ENCODE measurements at regions not wholly inside any gene's neighbourhood (a gene's known extent, or its start where the extent isn't known, plus 50 kb on each side); places are given as distances from the start of the nearest gene placed in this dataset.

DNA sequence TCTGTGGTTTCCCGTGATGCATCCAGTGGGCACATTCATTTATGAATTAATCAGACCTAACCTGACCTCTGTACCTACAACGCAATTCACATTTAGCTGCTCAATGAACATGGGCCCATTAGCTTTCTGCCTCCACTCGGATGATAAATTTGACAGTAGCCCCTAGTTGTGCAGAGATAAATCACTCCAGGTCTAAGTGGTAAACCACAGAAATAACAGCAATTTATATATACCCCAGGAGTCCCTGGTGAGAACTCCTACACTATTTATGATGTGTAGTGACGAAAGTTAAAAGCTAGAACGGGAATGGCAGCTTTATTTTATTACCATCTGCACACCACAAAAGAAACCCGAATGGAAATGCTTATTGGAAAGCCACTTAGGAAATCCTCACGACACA lies 371.5 kb downstream of the HAPSTR1 start:
- Mint-ChIP-seq H3K9me3 (ENCODE audit: unreplicated experiment) (no peaks in the 10 kb centered on the region), H3K27me3 (ENCODE audit: low read depth, unreplicated experiment) (peaks cover 51% of the 10 kb centered on the region), H3K27ac (ENCODE audit: unreplicated experiment) (no peak overlapping the region), H3K4me3 (ENCODE audit: unreplicated experiment) (no peak overlapping the region), H3K4me1 (ENCODE audit: low read depth, unreplicated experiment) (no peaks in the 10 kb centered on the region), H3K36me3 (ENCODE audit: low read depth, unreplicated experiment) (no peaks in the 10 kb centered on the region)
- H2AFZ ChIP-seq (ENCODE audit: low read depth, low read length) = no peak overlapping the region
- no peaks in the 10 kb centered on the region for H3K36me3 ChIP-seq (ENCODE audit: insufficient read depth, low read length)
- no peaks in the 10 kb centered on the region for H3K27me3 ChIP-seq (ENCODE audit: insufficient read depth, low read length)
- H3K9me3 ChIP-seq (ENCODE audit: insufficient read depth, low read depth, low read length) = no peaks in the 10 kb centered on the region
- H3K79me2 ChIP-seq (ENCODE audit: insufficient read depth, low read length) = no peaks in the 10 kb centered on the region
- FAIRE-seq = no peak
- DNase-seq (ENCODE audit: low read depth) = no peak
- H3K27ac ChIP-seq (ENCODE audit: low read depth, low read length) = no peak overlapping the region
- TF ChIP-seq, protein P1, sequence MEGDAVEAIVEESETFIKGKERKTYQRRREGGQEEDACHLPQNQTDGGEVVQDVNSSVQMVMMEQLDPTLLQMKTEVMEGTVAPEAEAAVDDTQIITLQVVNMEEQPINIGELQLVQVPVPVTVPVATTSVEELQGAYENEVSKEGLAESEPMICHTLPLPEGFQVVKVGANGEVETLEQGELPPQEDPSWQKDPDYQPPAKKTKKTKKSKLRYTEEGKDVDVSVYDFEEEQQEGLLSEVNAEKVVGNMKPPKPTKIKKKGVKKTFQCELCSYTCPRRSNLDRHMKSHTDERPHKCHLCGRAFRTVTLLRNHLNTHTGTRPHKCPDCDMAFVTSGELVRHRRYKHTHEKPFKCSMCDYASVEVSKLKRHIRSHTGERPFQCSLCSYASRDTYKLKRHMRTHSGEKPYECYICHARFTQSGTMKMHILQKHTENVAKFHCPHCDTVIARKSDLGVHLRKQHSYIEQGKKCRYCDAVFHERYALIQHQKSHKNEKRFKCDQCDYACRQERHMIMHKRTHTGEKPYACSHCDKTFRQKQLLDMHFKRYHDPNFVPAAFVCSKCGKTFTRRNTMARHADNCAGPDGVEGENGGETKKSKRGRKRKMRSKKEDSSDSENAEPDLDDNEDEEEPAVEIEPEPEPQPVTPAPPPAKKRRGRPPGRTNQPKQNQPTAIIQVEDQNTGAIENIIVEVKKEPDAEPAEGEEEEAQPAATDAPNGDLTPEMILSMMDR (IDR thresholded peaks at IDR 0.05; ENCODE audit: insufficient read depth, low read depth, low read length) = no peak
- TF ChIP-seq EZH2 (IDR thresholded peaks at IDR 0.05; ENCODE audit: insufficient read depth, low read length) = no peak
- no peaks in the 10 kb centered on the region for H3K4me1 ChIP-seq (ENCODE audit: insufficient read depth, low read length)
- H3K9ac ChIP-seq (ENCODE audit: low read length) = no peak overlapping the region
- H3K4me3 ChIP-seq (ENCODE audit: insufficient read depth, low read depth, low read length) = no peak overlapping the region
- no peaks in the 10 kb centered on the region for H4K20me1 ChIP-seq (ENCODE audit: insufficient read depth, low read length)
- H3K4me2 ChIP-seq (ENCODE audit: low read length) = no peak overlapping the region

DNA sequence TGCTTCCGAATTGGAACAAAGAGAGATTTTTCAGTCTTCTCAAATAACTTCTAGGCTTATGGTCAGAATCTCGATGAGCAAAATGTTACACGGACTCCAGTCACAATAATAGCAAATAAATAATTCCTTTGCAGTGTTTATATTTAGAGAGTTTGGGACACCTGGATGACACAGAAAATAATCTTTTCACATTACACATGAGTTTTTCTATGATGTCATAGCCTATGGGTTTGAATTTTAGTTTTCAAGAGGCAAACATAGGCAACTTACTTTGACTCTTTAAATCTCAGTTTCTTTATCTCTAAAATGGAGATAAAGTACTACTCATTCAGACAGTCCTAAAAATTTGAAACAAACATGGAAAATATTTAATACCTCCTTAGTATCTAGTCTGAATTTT lies 372.0 kb downstream of the HAPSTR1 start:
- no peak overlapping the region for H3K27ac ChIP-seq (ENCODE audit: low read depth, low read length)
- FAIRE-seq (no peak), DNase-seq (ENCODE audit: low read depth) (no peak)
- H3K9me3 ChIP-seq (ENCODE audit: insufficient read depth, low read depth, low read length) = no peaks in the 10 kb centered on the region
- no peak overlapping the region for H2AFZ ChIP-seq (ENCODE audit: low read depth, low read length)
- no peak overlapping the region for H3K9ac ChIP-seq (ENCODE audit: low read length)
- H3K4me1 ChIP-seq (ENCODE audit: insufficient read depth, low read length) = no peaks in the 10 kb centered on the region
- H4K20me1 ChIP-seq (ENCODE audit: insufficient read depth, low read length) = no peaks in the 10 kb centered on the region
- no peaks in the 10 kb centered on the region for H3K27me3 ChIP-seq (ENCODE audit: insufficient read depth, low read length)
- H3K9me3 Mint-ChIP-seq (ENCODE audit: unreplicated experiment) = no peaks in the 10 kb centered on the region
- peaks cover under 1% of the 10 kb centered on the region for H3K4me1 Mint-ChIP-seq (ENCODE audit: low read depth, unreplicated experiment)
- no peaks in the 10 kb centered on the region for H3K36me3 ChIP-seq (ENCODE audit: insufficient read depth, low read length)
- no peak overlapping the region for H3K4me3 ChIP-seq (ENCODE audit: insufficient read depth, low read depth, low read length)
- H3K36me3 Mint-ChIP-seq (ENCODE audit: low read depth, unreplicated experiment) = no peaks in the 10 kb centered on the region
- no peaks in the 10 kb centered on the region for H3K79me2 ChIP-seq (ENCODE audit: insufficient read depth, low read length)
- no peak for TF ChIP-seq EZH2 (IDR thresholded peaks at IDR 0.05; ENCODE audit: insufficient read depth, low read length)
- TF ChIP-seq, protein P1 (IDR thresholded peaks at IDR 0.05; ENCODE audit: insufficient read depth, low read depth, low read length) = no peak
- H3K27ac Mint-ChIP-seq (ENCODE audit: unreplicated experiment) = no peak overlapping the region
- H3K4me2 ChIP-seq (ENCODE audit: low read length) = no peak overlapping the region
- H3K4me3 Mint-ChIP-seq (ENCODE audit: unreplicated experiment) = no peak overlapping the region
- peaks cover 54% of the 10 kb centered on the region for H3K27me3 Mint-ChIP-seq (ENCODE audit: low read depth, unreplicated experiment)

DNA sequence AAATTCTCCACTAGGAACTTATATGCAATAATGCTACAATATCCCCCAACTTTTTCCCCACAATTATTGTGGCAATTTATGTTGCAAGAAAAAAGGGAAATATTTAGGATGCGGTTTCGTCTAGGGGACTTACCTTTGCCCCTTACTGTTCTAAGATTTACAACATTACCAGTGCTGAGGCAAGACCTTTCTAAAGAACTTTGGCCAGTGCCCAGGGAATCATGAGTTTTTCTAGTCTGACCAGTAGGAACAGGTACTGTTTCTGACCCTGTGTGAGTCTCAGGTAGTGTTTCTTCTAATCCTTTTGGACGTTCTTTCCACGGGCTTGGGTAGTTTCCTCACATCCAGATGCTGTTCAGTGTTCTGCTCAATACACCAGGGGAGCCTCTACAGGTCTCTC lies 373.7 kb downstream of the HAPSTR1 start:
- Histone ChIP-seq H2AFZ (ENCODE audit: low read depth, low read length) (no peak overlapping the region), H4K20me1 (ENCODE audit: insufficient read depth, low read length) (no peaks in the 10 kb centered on the region), H3K27ac (ENCODE audit: low read depth, low read length) (no peak overlapping the region), H3K9ac (ENCODE audit: low read length) (no peak overlapping the region), H3K27me3 (ENCODE audit: insufficient read depth, low read length) (no peaks in the 10 kb centered on the region), H3K36me3 (ENCODE audit: insufficient read depth, low read length) (no peaks in the 10 kb centered on the region), H3K4me1 (ENCODE audit: insufficient read depth, low read length) (no peaks in the 10 kb centered on the region), H3K4me2 (ENCODE audit: low read length) (no peak overlapping the region), H3K79me2 (ENCODE audit: insufficient read depth, low read length) (no peaks in the 10 kb centered on the region), H3K9me3 (ENCODE audit: insufficient read depth, low read depth, low read length) (no peaks in the 10 kb centered on the region), H3K4me3 (ENCODE audit: insufficient read depth, low read depth, low read length) (no peak overlapping the region)
- Mint-ChIP-seq H3K4me1 (ENCODE audit: low read depth, unreplicated experiment) (peaks cover 15% of the 10 kb centered on the region), H3K36me3 (ENCODE audit: low read depth, unreplicated experiment) (no peaks in the 10 kb centered on the region), H3K9me3 (ENCODE audit: unreplicated experiment) (no peaks in the 10 kb centered on the region), H3K27ac (ENCODE audit: unreplicated experiment) (no peak overlapping the region), H3K4me3 (ENCODE audit: unreplicated experiment) (no peak overlapping the region), H3K27me3 (ENCODE audit: low read depth, unreplicated experiment) (peaks cover 39% of the 10 kb centered on the region)
- DNase-seq (ENCODE audit: low read depth) (no peak), FAIRE-seq (no peak)
- TF ChIP-seq, protein P1 (IDR thresholded peaks at IDR 0.05; ENCODE audit: insufficient read depth, low read depth, low read length) = no peak
- TF ChIP-seq EZH2 (IDR thresholded peaks at IDR 0.05; ENCODE audit: insufficient read depth, low read length) = no peak
